Liver (tissue), 8 donors: ENCODE measurements at regions not wholly inside any gene's neighbourhood (a gene's known extent, or its start where the extent isn't known, plus 50 kb on each side); places are given as distances from the start of the nearest gene placed in this dataset.

Experiments
- DNase-seq: peaks from one replicate; pipeline ENCODE4 v3.0.0-alpha.2; 2017; ENCODE audit warnings: low spot score
- H3K27ac ChIP-seq, 2 donors: one replicate each; pipeline ENCODE4 v1.7.0; 2013; ENCODE audit warnings: inconsistent platforms in 2 of 2, low read length in 2 of 2, control low read depth in 1 of 2, low read depth in 1 of 2, mild to moderate bottlenecking in 1 of 2
- H3K27me3 ChIP-seq, 4 donors: one replicate each; pipeline versions ENCODE4 v1.6.1 to v1.7.0; 2013; ENCODE audit warnings: low read length in 3 of 4, inconsistent platforms in 1 of 4, mild to moderate bottlenecking in 1 of 4, moderate library complexity in 1 of 4; ENCODE audit not compliant: control insufficient read depth in 4 of 4, insufficient read depth in 4 of 4
- H3K36me3 ChIP-seq, 4 donors: one replicate each; pipeline versions ENCODE4 v1.6.1 to v1.7.0; 2013; ENCODE audit warnings: low read length in 3 of 4, mild to moderate bottlenecking in 3 of 4, low read depth in 1 of 4, moderate library complexity in 1 of 4; ENCODE audit not compliant: control insufficient read depth in 4 of 4, insufficient read depth in 3 of 4
- H3K4me1 ChIP-seq, 4 donors: one replicate each; pipeline versions ENCODE4 v1.6.1 to v1.7.0; 2013; ENCODE audit warnings: low read length in 3 of 4, mild to moderate bottlenecking in 3 of 4, moderate library complexity in 1 of 4; ENCODE audit not compliant: control insufficient read depth in 4 of 4, insufficient read depth in 4 of 4
- H3K4me3 ChIP-seq, 3 donors: one replicate each; pipeline versions ENCODE4 v1.6.1 to v1.7.0; 2013; ENCODE audit warnings: low read length in 3 of 3, control low read depth in 1 of 3, low read depth in 1 of 3, mild to moderate bottlenecking in 1 of 3
- H3K9ac ChIP-seq, 2 donors: one replicate each; pipeline ENCODE4 v1.7.0; 2013; ENCODE audit warnings: low read length in 2 of 2, mild to moderate bottlenecking in 2 of 2, moderate library complexity in 2 of 2, control low read depth in 1 of 2, low read depth in 1 of 2
- H3K9me3 ChIP-seq, 4 donors: one replicate each; pipeline versions ENCODE4 v1.6.1 to v1.7.0; 2013; ENCODE audit warnings: low read length in 3 of 4; ENCODE audit not compliant: control insufficient read depth in 4 of 4
- EGR1 ChIP-seq, 2 donors: IDR thresholded peaks; 2 replicates each; pipeline ENCODE4 v1.6.1; 2016 to 2018; ENCODE audit warnings: antibody characterized with exemption in 2 of 2, low read depth in 2 of 2
- FOXA1 ChIP-seq: IDR thresholded peaks from 2 replicates; pipeline ENCODE4 v1.6.1; 2016; ENCODE audit warnings: antibody characterized with exemption
- FOXA2 ChIP-seq: IDR thresholded peaks from 2 replicates; pipeline ENCODE4 v1.6.1; 2016; ENCODE audit warnings: antibody characterized with exemption
- GABPA ChIP-seq, 2 donors: IDR thresholded peaks in 1 of 2; conservative IDR thresholded peaks in 1 of 2; 2 replicates each; pipeline ENCODE4 v1.6.1; 2016; ENCODE audit warnings: antibody characterized with exemption in 2 of 2, mild to moderate bottlenecking in 1 of 2, moderate library complexity in 1 of 2
- HNF4A ChIP-seq, 2 donors: conservative IDR thresholded peaks; 2 replicates each; pipeline ENCODE4 v1.6.1; 2016; ENCODE audit warnings: antibody characterized with exemption in 2 of 2, mild to moderate bottlenecking in 2 of 2
- HNF4G ChIP-seq: IDR thresholded peaks from 2 replicates; pipeline ENCODE4 v1.6.1; 2016; ENCODE audit warnings: antibody characterized with exemption
- JUND ChIP-seq, 2 donors: IDR thresholded peaks; 2 replicates each; pipeline ENCODE4 v1.6.1; 2016; ENCODE audit warnings: antibody characterized with exemption in 2 of 2
- MAX ChIP-seq: IDR thresholded peaks from 2 replicates; pipeline ENCODE4 v1.6.1; 2016; ENCODE audit warnings: antibody characterized with exemption
- NR2F2 ChIP-seq: IDR thresholded peaks from 2 replicates; pipeline ENCODE4 v1.6.1; 2016; ENCODE audit warnings: antibody characterized with exemption
- RAD21 ChIP-seq, 2 donors: IDR thresholded peaks; 2 replicates each; pipeline ENCODE4 v1.6.1; 2016; ENCODE audit warnings: antibody characterized with exemption in 2 of 2, mild to moderate bottlenecking in 2 of 2
- REST ChIP-seq: IDR thresholded peaks from 2 replicates; pipeline ENCODE4 v1.6.1; 2016; ENCODE audit warnings: antibody characterized with exemption, mild to moderate bottlenecking
- RXRA ChIP-seq, 2 donors: IDR thresholded peaks; 2 replicates each; pipeline ENCODE4 v1.6.1; 2017 to 2018; ENCODE audit warnings: antibody characterized with exemption in 2 of 2, mild to moderate bottlenecking in 1 of 2
- SP1 ChIP-seq: IDR thresholded peaks from 2 replicates; pipeline ENCODE4 v1.6.1; 2018; ENCODE audit warnings: antibody characterized with exemption, mild to moderate bottlenecking
- TAF1 ChIP-seq: conservative IDR thresholded peaks from 2 replicates; pipeline ENCODE4 v1.6.1; 2016; ENCODE audit warnings: antibody characterized with exemption, mild to moderate bottlenecking
- YY1 ChIP-seq: IDR thresholded peaks from 2 replicates; pipeline ENCODE4 v1.6.1; 2016; ENCODE audit warnings: antibody characterized with exemption, mild to moderate bottlenecking
- WGBS: extraction: QIAGEN DNeasy Blood & Tissue Kit; methylation state at CpG from one replicate; pipeline ENCODE4 v1.1.7; 2013; 5-methylcytosine and 5-hydroxymethylcytosine counted together
- TF ChIP-seq, protein P1 (sequence below): IDR thresholded peaks from 2 replicates; pipeline ENCODE4 v1.6.1; 2016; ENCODE audit warnings: antibody characterized with exemption
- TF ChIP-seq, protein P2 (sequence below): IDR thresholded peaks from 2 replicates; pipeline ENCODE4 v1.6.1; 2016; ENCODE audit warnings: antibody characterized with exemption
- TF ChIP-seq, protein P3 (sequence below): fragments of 150-350 bp; IDR thresholded peaks from 2 replicates; pipeline ENCODE4 v1.5.1; 2017; ENCODE audit warnings: improper control_type of control experiment, low read depth, low read length; ENCODE audit not compliant: missing input control
- donor health status: healthy.
- donor health status: healthy.
- donor health status: healthy.
- donor health status: healthy.
- donor health status: healthy.

- H3K4me3 ChIP-seq = no peak overlapping the region
- no peak overlapping the region for H3K27ac ChIP-seq
- no peaks in the 10 kb centered on the region for H3K27me3 ChIP-seq
- DNase-seq = no peak
- no peak overlapping the region for H3K9ac ChIP-seq
- H3K4me1 ChIP-seq = no peaks in the 10 kb centered on the region
- no peaks in the 10 kb centered on the region for H3K9me3 ChIP-seq
- no peaks in the 10 kb centered on the region for H3K36me3 ChIP-seq
- 66% methylated on average over 1 of the region's 1 CpG for WGBS
- no peak for TF ChIP-seq SP1
- no peak for TF ChIP-seq FOXA1
- no peak for TF ChIP-seq RXRA (IDR thresholded peaks at IDR 0.05)
- TF ChIP-seq TAF1 = no peak
- no peak for TF ChIP-seq YY1
- TF ChIP-seq REST = no peak
- TF ChIP-seq HNF4A (conservative IDR thresholded peaks at IDR 0.05) = no peak
- no peak for TF ChIP-seq EGR1 (IDR thresholded peaks at IDR 0.05; ENCODE audit: low read depth in 2 of 2)
- TF ChIP-seq GABPA (IDR thresholded peaks at IDR 0.05 in 1 of 2, conservative IDR thresholded peaks at IDR 0.05 in 1 of 2) = no peak
- TF ChIP-seq FOXA2 = no peak
- TF ChIP-seq RAD21 (IDR thresholded peaks at IDR 0.05) = no peak
- TF ChIP-seq, protein P1, sequence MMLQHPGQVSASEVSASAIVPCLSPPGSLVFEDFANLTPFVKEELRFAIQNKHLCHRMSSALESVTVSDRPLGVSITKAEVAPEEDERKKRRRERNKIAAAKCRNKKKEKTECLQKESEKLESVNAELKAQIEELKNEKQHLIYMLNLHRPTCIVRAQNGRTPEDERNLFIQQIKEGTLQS = no peak
- no peak for TF ChIP-seq JUND (IDR thresholded peaks at IDR 0.05)
- TF ChIP-seq HNF4G = no peak
- no peak for TF ChIP-seq NR2F2
- no peak for TF ChIP-seq MAX
- TF ChIP-seq, protein P2, sequence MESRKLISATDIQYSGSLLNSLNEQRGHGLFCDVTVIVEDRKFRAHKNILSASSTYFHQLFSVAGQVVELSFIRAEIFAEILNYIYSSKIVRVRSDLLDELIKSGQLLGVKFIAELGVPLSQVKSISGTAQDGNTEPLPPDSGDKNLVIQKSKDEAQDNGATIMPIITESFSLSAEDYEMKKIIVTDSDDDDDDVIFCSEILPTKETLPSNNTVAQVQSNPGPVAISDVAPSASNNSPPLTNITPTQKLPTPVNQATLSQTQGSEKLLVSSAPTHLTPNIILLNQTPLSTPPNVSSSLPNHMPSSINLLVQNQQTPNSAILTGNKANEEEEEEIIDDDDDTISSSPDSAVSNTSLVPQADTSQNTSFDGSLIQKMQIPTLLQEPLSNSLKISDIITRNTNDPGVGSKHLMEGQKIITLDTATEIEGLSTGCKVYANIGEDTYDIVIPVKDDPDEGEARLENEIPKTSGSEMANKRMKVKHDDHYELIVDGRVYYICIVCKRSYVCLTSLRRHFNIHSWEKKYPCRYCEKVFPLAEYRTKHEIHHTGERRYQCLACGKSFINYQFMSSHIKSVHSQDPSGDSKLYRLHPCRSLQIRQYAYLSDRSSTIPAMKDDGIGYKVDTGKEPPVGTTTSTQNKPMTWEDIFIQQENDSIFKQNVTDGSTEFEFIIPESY = no peak
- TF ChIP-seq, protein P3, sequence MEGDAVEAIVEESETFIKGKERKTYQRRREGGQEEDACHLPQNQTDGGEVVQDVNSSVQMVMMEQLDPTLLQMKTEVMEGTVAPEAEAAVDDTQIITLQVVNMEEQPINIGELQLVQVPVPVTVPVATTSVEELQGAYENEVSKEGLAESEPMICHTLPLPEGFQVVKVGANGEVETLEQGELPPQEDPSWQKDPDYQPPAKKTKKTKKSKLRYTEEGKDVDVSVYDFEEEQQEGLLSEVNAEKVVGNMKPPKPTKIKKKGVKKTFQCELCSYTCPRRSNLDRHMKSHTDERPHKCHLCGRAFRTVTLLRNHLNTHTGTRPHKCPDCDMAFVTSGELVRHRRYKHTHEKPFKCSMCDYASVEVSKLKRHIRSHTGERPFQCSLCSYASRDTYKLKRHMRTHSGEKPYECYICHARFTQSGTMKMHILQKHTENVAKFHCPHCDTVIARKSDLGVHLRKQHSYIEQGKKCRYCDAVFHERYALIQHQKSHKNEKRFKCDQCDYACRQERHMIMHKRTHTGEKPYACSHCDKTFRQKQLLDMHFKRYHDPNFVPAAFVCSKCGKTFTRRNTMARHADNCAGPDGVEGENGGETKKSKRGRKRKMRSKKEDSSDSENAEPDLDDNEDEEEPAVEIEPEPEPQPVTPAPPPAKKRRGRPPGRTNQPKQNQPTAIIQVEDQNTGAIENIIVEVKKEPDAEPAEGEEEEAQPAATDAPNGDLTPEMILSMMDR = no peak
These were observed 194.3 kb downstream of the MSX2 start for GRCh38 chr5:174918655-174919054.
